ENCODE measurements at regions not wholly inside any gene's neighbourhood (a gene's known extent, or its start where the extent isn't known, plus 50 kb on each side); places are given as distances from the start of the nearest gene placed in this dataset.

- TF ChIP-seq CTCF (IDR thresholded peaks at IDR 0.05; ENCODE audit: low read depth, low read length, missing control alignments): no peak
- peak; percentile 79 for DNase-seq (ENCODE audit: low read depth)
- no peak overlapping the region for H3K4me3 ChIP-seq (ENCODE audit: low read depth, low read length)
- in situ Hi-C loops (cut with HindIII; ENCODE audit: low sequenced_read_pairs): no loop called here
Measured at GRCh38 chr6:9405369-9405768, 970.0 kb upstream of the SLC35B3 start.

- in situ Hi-C loops (cut with HindIII; ENCODE audit: low sequenced_read_pairs): no loop called here
- TF ChIP-seq CTCF (IDR thresholded peaks at IDR 0.05; ENCODE audit: low read depth, low read length, missing control alignments): no peak
- no peak overlapping the region for H3K4me3 ChIP-seq (ENCODE audit: low read depth, low read length)
- DNase-seq (ENCODE audit: low read depth): peak; percentile 38
Measured at GRCh38 chr6:9404351-9405146, 969.2 kb upstream of the SLC35B3 start.

GRCh38 chr6:9403736-9404135 is 968.4 kb upstream of the SLC35B3 start:
- TF ChIP-seq CTCF (IDR thresholded peaks at IDR 0.05; ENCODE audit: low read depth, low read length, missing control alignments): no peak
- DNase-seq (ENCODE audit: low read depth): no peak
- in situ Hi-C loops (cut with HindIII; ENCODE audit: low sequenced_read_pairs): no loop called here
- no peak overlapping the region for H3K4me3 ChIP-seq (ENCODE audit: low read depth, low read length)

- no peak for TF ChIP-seq CTCF (IDR thresholded peaks at IDR 0.05; ENCODE audit: low read depth, low read length, missing control alignments)
- no peak overlapping the region for H3K4me3 ChIP-seq (ENCODE audit: low read depth, low read length)
- in situ Hi-C loops (cut with HindIII; ENCODE audit: low sequenced_read_pairs): no loop called here
Measured at GRCh38 chr6:9401960-9402359, 966.6 kb upstream of the SLC35B3 start.

GRCh38 chr6:9399916-9400315 is 964.6 kb upstream of the SLC35B3 start:
- TF ChIP-seq CTCF (IDR thresholded peaks at IDR 0.05; ENCODE audit: low read depth, low read length, missing control alignments): no peak
- in situ Hi-C loops (cut with HindIII; ENCODE audit: low sequenced_read_pairs): no loop called here
- no peak overlapping the region for H3K4me3 ChIP-seq (ENCODE audit: low read depth, low read length)
- no peak for DNase-seq (ENCODE audit: low read depth)

More at GRCh38 chr6:9401960-9402359, 966.6 kb upstream of the SLC35B3 start:
- no peak for DNase-seq (ENCODE audit: low read depth)

- no peak for DNase-seq (ENCODE audit: low read depth)
Measured at GRCh38 chr6:9398767-9399373, 963.5 kb upstream of the SLC35B3 start.

More at GRCh38 chr6:9398767-9399373, 963.5 kb upstream of the SLC35B3 start:
- no peak for TF ChIP-seq CTCF (IDR thresholded peaks at IDR 0.05; ENCODE audit: low read depth, low read length, missing control alignments)
- in situ Hi-C loops (cut with HindIII; ENCODE audit: low sequenced_read_pairs): no loop called here
- no peak overlapping the region for H3K4me3 ChIP-seq (ENCODE audit: low read depth, low read length)
